Activated CD8-positive, alpha-beta T cell treated with anti-CD3 and anti-CD28 coated beads for 36 hours (primary cell): ENCODE measurements at regions not wholly inside any gene's neighbourhood (a gene's known extent, or its start where the extent isn't known, plus 50 kb on each side); places are given as distances from the start of the nearest gene placed in this dataset.

Source experiments
- ATAC-seq: fragments of 200-7000 bp; cut with Tn5 transposase; one replicate; pipeline ENCODE4 v1.10.0; 2021; ENCODE audit warnings: mild to moderate bottlenecking, moderate library complexity
- CTCF ChIA-PET: fragments of 350-600 bp; sonication (Branson Sonifier 250); formaldehyde crosslinking; loops from one replicate; lab custom pipeline; 2021; ENCODE audit warnings: antibody characterized with exemption; lab: Charles Lee
- POLR2A ChIA-PET: fragments of 350-600 bp; sonication (Branson Sonifier 250); formaldehyde crosslinking; loops from one replicate; lab custom pipeline; 2021; ENCODE audit warnings: antibody characterized with exemption; lab: Charles Lee
- DNase-seq: peaks from one replicate; pipeline ENCODE4 v3.0.0-alpha.2; 2020
- H3K27ac Mint-ChIP-seq: one replicate; pipeline ENCODE4 v1.8.0; 2021; ENCODE audit warnings: mild to moderate bottlenecking, mixed read lengths
- H3K27me3 Mint-ChIP-seq: one replicate; pipeline ENCODE4 v1.8.0; 2021; ENCODE audit warnings: mixed read lengths
- H3K36me3 Mint-ChIP-seq: one replicate; pipeline ENCODE4 v1.8.0; 2021; ENCODE audit warnings: low read depth, mixed read lengths
- H3K4me1 Mint-ChIP-seq: one replicate; pipeline ENCODE4 v1.8.0; 2021; ENCODE audit warnings: low read depth, mixed read lengths
- H3K4me3 Mint-ChIP-seq: one replicate; pipeline ENCODE4 v1.8.0; 2021; ENCODE audit warnings: mild to moderate bottlenecking, moderate library complexity, mixed read lengths
- H3K9me3 Mint-ChIP-seq: one replicate; pipeline ENCODE4 v1.8.0; 2021; ENCODE audit warnings: mixed read lengths
- intact Hi-C: fragments of 100-400 bp; cut with micrococcal nuclease; formaldehyde crosslinking; loops from one replicate; pipeline ENCODE4 v1.10.0; 2022
- TF ChIP-seq, protein P1 (sequence below): fragments of 200-600 bp; IDR thresholded peaks from one replicate; pipeline ENCODE4 v1.8.0; 2022; ENCODE audit warnings: antibody characterized with exemption, mild to moderate bottlenecking

DNA sequence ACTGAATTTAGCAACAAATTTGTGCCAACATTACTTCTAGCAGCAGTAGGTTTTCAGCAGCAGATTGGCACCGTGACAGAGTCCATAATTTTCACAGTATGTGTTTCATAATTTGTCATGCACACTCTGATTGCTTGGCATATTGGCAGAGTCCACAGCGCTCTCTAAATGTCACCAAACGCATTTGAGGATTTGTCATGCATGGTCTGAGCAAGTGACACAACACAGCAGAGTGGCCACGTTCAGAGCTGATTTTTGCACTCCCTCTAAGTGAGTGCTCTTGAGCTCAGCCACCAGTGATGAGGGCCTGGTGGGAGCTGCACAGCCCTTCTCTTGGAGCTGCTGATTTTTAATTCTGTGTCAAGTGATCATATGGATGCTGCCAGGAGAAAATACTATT lies 1270.8 kb downstream of the ROBO1 start:
- TF ChIP-seq, protein P1, sequence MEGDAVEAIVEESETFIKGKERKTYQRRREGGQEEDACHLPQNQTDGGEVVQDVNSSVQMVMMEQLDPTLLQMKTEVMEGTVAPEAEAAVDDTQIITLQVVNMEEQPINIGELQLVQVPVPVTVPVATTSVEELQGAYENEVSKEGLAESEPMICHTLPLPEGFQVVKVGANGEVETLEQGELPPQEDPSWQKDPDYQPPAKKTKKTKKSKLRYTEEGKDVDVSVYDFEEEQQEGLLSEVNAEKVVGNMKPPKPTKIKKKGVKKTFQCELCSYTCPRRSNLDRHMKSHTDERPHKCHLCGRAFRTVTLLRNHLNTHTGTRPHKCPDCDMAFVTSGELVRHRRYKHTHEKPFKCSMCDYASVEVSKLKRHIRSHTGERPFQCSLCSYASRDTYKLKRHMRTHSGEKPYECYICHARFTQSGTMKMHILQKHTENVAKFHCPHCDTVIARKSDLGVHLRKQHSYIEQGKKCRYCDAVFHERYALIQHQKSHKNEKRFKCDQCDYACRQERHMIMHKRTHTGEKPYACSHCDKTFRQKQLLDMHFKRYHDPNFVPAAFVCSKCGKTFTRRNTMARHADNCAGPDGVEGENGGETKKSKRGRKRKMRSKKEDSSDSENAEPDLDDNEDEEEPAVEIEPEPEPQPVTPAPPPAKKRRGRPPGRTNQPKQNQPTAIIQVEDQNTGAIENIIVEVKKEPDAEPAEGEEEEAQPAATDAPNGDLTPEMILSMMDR, result no peak
- Mint-ChIP-seq H3K4me3 (no peak overlapping the region), H3K9me3 (no peaks in the 10 kb centered on the region), H3K36me3 (no peaks in the 10 kb centered on the region), H3K27me3 (no peaks in the 10 kb centered on the region), H3K27ac (no peak overlapping the region), H3K4me1 (no peaks in the 10 kb centered on the region)
- ATAC-seq, result no peak
- POLR2A ChIA-PET, result no interaction called here
- DNase-seq, result no peak
- intact Hi-C loops, result no loop called here
- CTCF ChIA-PET, result no interaction called here

DNA sequence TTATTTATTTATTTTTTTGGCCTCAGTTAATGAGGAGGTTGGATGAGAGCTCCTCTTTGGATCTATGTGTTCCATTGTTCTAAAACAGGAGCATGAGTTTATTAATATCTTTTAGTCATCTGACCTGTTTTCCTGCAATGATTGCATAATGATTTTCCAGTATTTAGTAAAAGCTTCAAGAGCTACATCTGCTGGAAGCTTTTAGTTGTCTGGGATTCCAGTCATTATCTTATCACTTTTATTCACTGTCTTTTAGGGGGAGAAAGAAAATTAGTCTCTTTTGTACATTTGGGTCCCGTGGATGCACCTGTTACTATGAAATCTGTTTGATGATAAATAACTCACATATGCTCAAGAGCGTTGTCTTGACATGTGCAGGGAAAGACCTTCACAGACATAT lies 1270.0 kb downstream of the ROBO1 start:
- intact Hi-C loops, result no loop called here
- CTCF ChIA-PET, result no interaction called here
- no peaks in the 10 kb centered on the region for H3K9me3 Mint-ChIP-seq

DNA sequence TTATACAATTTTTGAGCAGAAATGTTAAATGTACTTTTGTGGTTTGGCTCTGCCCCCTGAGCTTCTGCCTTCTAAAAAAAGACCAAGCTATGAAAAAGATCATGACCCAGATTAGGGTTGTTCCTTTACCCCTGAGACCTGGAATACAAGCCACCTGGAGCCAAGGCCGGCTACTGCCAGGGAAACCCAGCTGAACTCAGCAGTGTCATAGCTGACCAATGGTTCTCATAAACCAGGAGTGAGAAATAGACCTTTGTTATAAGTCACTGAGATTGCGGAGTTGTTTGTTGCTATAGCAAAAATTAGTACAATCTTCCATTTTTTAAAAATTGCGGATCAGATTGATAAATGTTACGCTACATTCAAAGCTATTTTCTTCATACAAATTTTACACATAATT lies 1261.7 kb downstream of the ROBO1 start:
- Mint-ChIP-seq H3K36me3 (no peaks in the 10 kb centered on the region), H3K4me1 (no peaks in the 10 kb centered on the region), H3K27ac (no peak overlapping the region), H3K4me3 (no peak overlapping the region), H3K9me3 (peaks cover 4% of the 10 kb centered on the region), H3K27me3 (no peaks in the 10 kb centered on the region)
- intact Hi-C loops, result no loop called here
- CTCF ChIA-PET, result no interaction called here
- no peak for DNase-seq
- no peak for ATAC-seq
- TF ChIP-seq, protein P1, result no peak
- POLR2A ChIA-PET, result no interaction called here

More for the DNA sequence above, 1270.0 kb downstream of the ROBO1 start:
- DNase-seq, result no peak
- no peaks in the 10 kb centered on the region for H3K4me1 Mint-ChIP-seq
- POLR2A ChIA-PET, result no interaction called here
- no peaks in the 10 kb centered on the region for H3K27me3 Mint-ChIP-seq
- no peak overlapping the region for H3K27ac Mint-ChIP-seq
- no peak overlapping the region for H3K4me3 Mint-ChIP-seq
- no peaks in the 10 kb centered on the region for H3K36me3 Mint-ChIP-seq
- ATAC-seq, result no peak
- TF ChIP-seq, protein P1, result no peak

DNA sequence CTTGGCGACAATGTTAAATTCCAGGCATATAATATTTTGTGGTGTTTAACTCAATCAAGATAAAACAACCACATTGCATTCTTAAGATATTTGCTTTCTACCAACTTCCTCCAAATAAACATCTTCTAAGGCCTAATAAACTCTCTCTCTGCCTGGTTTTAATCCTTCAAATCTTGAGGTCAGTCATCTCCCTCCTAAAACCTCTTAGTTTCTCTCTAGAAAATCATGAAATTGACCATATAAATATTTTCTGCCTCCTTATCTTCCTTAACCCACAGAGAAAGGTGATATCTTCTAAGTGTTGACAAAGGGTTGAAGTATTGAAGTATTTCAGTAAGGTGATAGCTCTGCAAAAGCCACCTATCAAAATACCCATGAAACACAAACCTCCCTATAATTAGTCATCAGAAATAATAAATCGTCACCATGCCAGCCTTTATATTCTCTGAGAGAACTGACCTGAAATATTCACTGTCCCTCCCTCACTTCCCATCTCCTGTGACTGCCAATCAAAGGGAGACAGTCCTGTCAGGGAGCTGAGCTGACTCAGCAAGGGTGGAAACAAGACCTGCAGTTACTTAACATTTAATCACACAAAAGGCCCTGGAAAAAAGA lies 1261.1 kb downstream of the ROBO1 start:
- no peaks in the 10 kb centered on the region for H3K36me3 Mint-ChIP-seq
- H3K27me3 Mint-ChIP-seq, result no peaks in the 10 kb centered on the region
- intact Hi-C loops, result no loop called here
- ATAC-seq, result no peak
- H3K4me1 Mint-ChIP-seq, result no peaks in the 10 kb centered on the region
- TF ChIP-seq, protein P1, result no peak
- DNase-seq, result no peak
- H3K9me3 Mint-ChIP-seq, result peaks cover 4% of the 10 kb centered on the region
- ChIA-PET POLR2A (no interaction called here), CTCF (no interaction called here)
- H3K27ac Mint-ChIP-seq, result no peak overlapping the region
- no peak overlapping the region for H3K4me3 Mint-ChIP-seq

DNA sequence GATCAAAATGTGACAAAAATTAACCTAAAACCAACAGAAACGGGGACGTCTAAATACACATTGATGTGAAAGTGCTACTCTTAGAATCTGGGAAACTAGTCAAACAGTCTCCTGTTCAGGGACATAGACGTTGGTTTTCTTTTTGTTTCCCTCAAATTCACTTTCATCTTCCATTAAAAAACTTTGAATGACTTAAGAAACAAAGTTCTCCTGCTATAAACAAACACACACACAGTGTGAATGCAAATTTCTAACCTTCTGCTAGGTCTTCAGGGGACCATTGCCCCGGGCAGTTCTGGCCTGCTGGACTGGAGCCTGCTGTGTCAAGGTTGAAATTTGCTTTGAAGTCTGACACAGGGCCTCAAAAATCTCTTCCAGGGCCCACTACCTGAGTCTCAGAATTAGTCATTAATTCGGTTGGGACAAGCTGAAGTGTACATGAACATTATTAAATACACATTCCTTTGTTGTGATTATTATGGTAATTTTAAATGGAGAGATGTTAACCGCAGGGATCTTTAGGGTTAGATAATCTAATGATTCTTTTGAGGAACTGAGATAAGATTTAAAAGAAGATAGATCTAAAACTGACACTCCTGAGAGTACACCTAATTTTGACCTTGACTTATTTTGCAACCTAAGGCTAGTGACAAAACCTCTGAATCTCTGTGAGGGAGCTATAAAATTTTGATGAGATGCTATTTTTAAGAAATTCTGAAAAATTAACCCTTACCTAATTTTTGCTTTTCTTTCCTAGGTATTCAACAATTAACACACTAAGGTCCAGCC lies 1260.4 kb downstream of the ROBO1 start:
- Mint-ChIP-seq H3K4me3 (no peak overlapping the region), H3K27ac (no peak overlapping the region), H3K27me3 (no peaks in the 10 kb centered on the region), H3K4me1 (no peaks in the 10 kb centered on the region), H3K36me3 (no peaks in the 10 kb centered on the region), H3K9me3 (peaks cover 6% of the 10 kb centered on the region)
- ATAC-seq (no peak), DNase-seq (no peak)
- POLR2A ChIA-PET, result no interaction called here
- TF ChIP-seq, protein P1, result no peak
- CTCF ChIA-PET, result no interaction called here
- intact Hi-C loops, result no loop called here
